SK-N-SH (cell line): ENCODE measurements at regions not wholly inside any gene's neighbourhood (a gene's known extent, or its start where the extent isn't known, plus 50 kb on each side); places are given as distances from the start of the nearest gene placed in this dataset.

ENCODE experiments used
- CTCF ChIA-PET: fragments of 300-600, 350-600 bp; formaldehyde crosslinking; extraction: SDS; loops from one replicate; lab custom pipeline; 2021; lab: Yijun Ruan, JAX
- POLR2A ChIA-PET: fragments of 350-600 bp; sonication (Branson Sonifier 250); formaldehyde crosslinking; extraction: SDS; loops from one replicate; lab custom pipeline; 2020; ENCODE audit warnings: antibody characterized with exemption, inconsistent platforms; lab: Yijun Ruan, JAX
- DNase-seq: peaks from one replicate; pipeline ENCODE4 v3.0.0; 2012
- H2AFZ ChIP-seq: fragments of 200-600 bp; sonication (generic); 2 replicates; pipeline ENCODE4 v1.8.1; 2016; ENCODE audit warnings: antibody characterized with exemption, mild to moderate bottlenecking, low read depth
- H3F3A ChIP-seq: fragments of 200-600 bp; sonication (generic); replicated peaks from 2 replicates; pipeline ENCODE3; 2016; ENCODE audit warnings: antibody characterized with exemption, mild to moderate bottlenecking; ENCODE audit not compliant: insufficient read depth
- H3K27ac ChIP-seq, 2 experiments: fragments of 200-500 bp in 1 of 2; fragments of 200-600 bp in 1 of 2; sonication (Bioruptor generic) in 1 of 2; sonication (generic), shearing (Covaris generic) in 1 of 2; 2 replicates each; pipeline versions ENCODE4 v1.5.1 to v1.6.1; 2014 to 2016; ENCODE audit warnings: low read depth in 2 of 2, inconsistent platforms in 1 of 2, low read length in 1 of 2, mild to moderate bottlenecking in 1 of 2, mixed read lengths in 1 of 2
- H3K27me3 ChIP-seq: fragments of 200-600 bp; sonication (generic), shearing (Covaris generic); 2 replicates; pipeline ENCODE4 v1.6.1; 2016; ENCODE audit warnings: mixed run types; ENCODE audit not compliant: insufficient read depth
- H3K36me3 ChIP-seq, 2 experiments: fragments of 200-500 bp in 1 of 2; fragments of 200-600 bp in 1 of 2; sonication (Bioruptor generic) in 1 of 2; sonication (generic) in 1 of 2; replicated peaks in 1 of 2; 2 replicates each; pipeline versions ENCODE3 to v1.5.1; 2014 to 2016; ENCODE audit warnings: low read length in 1 of 2, mild to moderate bottlenecking in 1 of 2; ENCODE audit not compliant: insufficient read depth in 2 of 2, control insufficient read depth in 1 of 2
- H3K4me1 ChIP-seq, 2 experiments: fragments of 200-500 bp in 1 of 2; fragments of 200-600 bp in 1 of 2; sonication (Bioruptor generic) in 1 of 2; sonication (generic), shearing (Covaris generic) in 1 of 2; 2 replicates each; pipeline versions ENCODE4 v1.5.1 to v1.6.1; 2014 to 2016; ENCODE audit warnings: low read depth in 1 of 2, low read length in 1 of 2, mixed run types in 1 of 2; ENCODE audit not compliant: insufficient read depth in 2 of 2, control insufficient read depth in 1 of 2
- H3K4me2 ChIP-seq: fragments of 200-600 bp; sonication (generic), shearing (Covaris generic); 2 replicates; pipeline ENCODE4 v1.6.1; 2017; ENCODE audit warnings: mixed run types
- H3K4me3 ChIP-seq, 2 experiments: fragments of 200-500 bp in 1 of 2; fragments of 200-600 bp in 1 of 2; sonication (Bioruptor generic) in 1 of 2; sonication (generic), shearing (Covaris generic) in 1 of 2; 2 replicates each; pipeline versions ENCODE4 v1.5.1 to v1.8.1; 2014 to 2016; ENCODE audit warnings: low read depth in 2 of 2, inconsistent platforms in 1 of 2, low read length in 1 of 2, mild to moderate bottlenecking in 1 of 2, mixed read lengths in 1 of 2, moderate library complexity in 1 of 2
- H3K79me2 ChIP-seq: fragments of 200-600 bp; sonication (generic); 2 replicates; pipeline ENCODE4 v1.8.1; 2017; ENCODE audit warnings: mild to moderate bottlenecking; ENCODE audit not compliant: insufficient read depth
- H3K9ac ChIP-seq: fragments of 200-600 bp; sonication (generic); 2 replicates; pipeline ENCODE4 v1.6.1; 2017; ENCODE audit warnings: mixed run types
- H3K9me2 ChIP-seq: fragments of 200-600 bp; sonication (generic); 2 replicates; pipeline ENCODE4 v1.6.1; 2017; ENCODE audit warnings: mixed run types
- H3K9me3 ChIP-seq: fragments of 200-600 bp; sonication (generic); 2 replicates; pipeline ENCODE4 v1.6.1; 2017; ENCODE audit warnings: mixed run types, mild to moderate bottlenecking, moderate library complexity
- H4K20me1 ChIP-seq: fragments of 200-600 bp; sonication (generic); 2 replicates; pipeline ENCODE4 v1.6.1; 2017; ENCODE audit warnings: mild to moderate bottlenecking, mixed run types; ENCODE audit not compliant: insufficient read depth
- CHD2 ChIP-seq: fragments of 150-350 bp; IDR thresholded peaks from 2 replicates; pipeline ENCODE4 v1.6.1; 2018; ENCODE audit warnings: low read length; ENCODE audit not compliant: partially characterized antibody
- EP300 ChIP-seq, 2 experiments: IDR thresholded peaks; 2 replicates each; pipeline versions ENCODE4 v1.4.0 to v1.6.1; 2012; ENCODE audit warnings: borderline replicate concordance in 1 of 2, low read depth in 1 of 2, low read length in 1 of 2
- EZH2phosphoT487 ChIP-seq: fragments of 200-600 bp; sonication (generic); IDR thresholded peaks from 2 replicates; pipeline ENCODE4 v1.6.1; 2017; ENCODE audit warnings: low read depth, mixed run types, mild to moderate bottlenecking, antibody characterized with exemption, moderate library complexity, borderline replicate concordance
- MXI1 ChIP-seq: IDR thresholded peaks from 2 replicates; pipeline ENCODE4 v1.6.1; 2012; ENCODE audit warnings: mild to moderate bottlenecking, low read depth, low read length, improper control_type of control experiment
- NFIC ChIP-seq: IDR thresholded peaks from 2 replicates; pipeline ENCODE4 v1.4.0; 2012; ENCODE audit warnings: borderline replicate concordance
- RCOR1 ChIP-seq: fragments of 150-350 bp; IDR thresholded peaks from 2 replicates; pipeline ENCODE4 v1.6.1; 2017; ENCODE audit warnings: antibody characterized with exemption, low read length
- SIN3A ChIP-seq: IDR thresholded peaks from 2 replicates; pipeline ENCODE4 v1.6.1; 2012; ENCODE audit warnings: low read depth, mild to moderate bottlenecking, low read length, moderate library complexity, borderline replicate concordance
- SMC3 ChIP-seq: IDR thresholded peaks from 2 replicates; pipeline ENCODE4 v1.6.1; 2012; ENCODE audit warnings: low read depth, low read length, improper control_type of control experiment
- TAF1 ChIP-seq: IDR thresholded peaks from 2 replicates; pipeline ENCODE4 v1.6.1; 2012; ENCODE audit warnings: low read depth, mild to moderate bottlenecking, low read length, moderate library complexity, borderline replicate concordance
- TCF12 ChIP-seq: IDR thresholded peaks from 2 replicates; pipeline ENCODE4 v1.4.0; 2012
- YY1 ChIP-seq: IDR thresholded peaks from 2 replicates; pipeline ENCODE4 v1.4.0; 2012; ENCODE audit warnings: low read depth, mild to moderate bottlenecking
- WGBS: methylation state at CpG from one replicate; pipeline ENCODE4 v1.1.6; 2017; ENCODE audit warnings: low lambda C conversion rate; 5-methylcytosine and 5-hydroxymethylcytosine counted together
- TF ChIP-seq, protein P1 (sequence below): IDR thresholded peaks from 2 replicates; pipeline ENCODE4 v1.4.0; 2012; ENCODE audit warnings: low read depth, borderline replicate concordance
- TF ChIP-seq, protein P2 (sequence below): IDR thresholded peaks from 2 replicates; pipeline ENCODE4; 2012
- TF ChIP-seq, protein P3 (sequence below): fragments of 150-350 bp; IDR thresholded peaks from 2 replicates; pipeline ENCODE4 v1.6.1; 2017; ENCODE audit warnings: antibody characterized with exemption, low read length, low read depth, borderline replicate concordance

DNA sequence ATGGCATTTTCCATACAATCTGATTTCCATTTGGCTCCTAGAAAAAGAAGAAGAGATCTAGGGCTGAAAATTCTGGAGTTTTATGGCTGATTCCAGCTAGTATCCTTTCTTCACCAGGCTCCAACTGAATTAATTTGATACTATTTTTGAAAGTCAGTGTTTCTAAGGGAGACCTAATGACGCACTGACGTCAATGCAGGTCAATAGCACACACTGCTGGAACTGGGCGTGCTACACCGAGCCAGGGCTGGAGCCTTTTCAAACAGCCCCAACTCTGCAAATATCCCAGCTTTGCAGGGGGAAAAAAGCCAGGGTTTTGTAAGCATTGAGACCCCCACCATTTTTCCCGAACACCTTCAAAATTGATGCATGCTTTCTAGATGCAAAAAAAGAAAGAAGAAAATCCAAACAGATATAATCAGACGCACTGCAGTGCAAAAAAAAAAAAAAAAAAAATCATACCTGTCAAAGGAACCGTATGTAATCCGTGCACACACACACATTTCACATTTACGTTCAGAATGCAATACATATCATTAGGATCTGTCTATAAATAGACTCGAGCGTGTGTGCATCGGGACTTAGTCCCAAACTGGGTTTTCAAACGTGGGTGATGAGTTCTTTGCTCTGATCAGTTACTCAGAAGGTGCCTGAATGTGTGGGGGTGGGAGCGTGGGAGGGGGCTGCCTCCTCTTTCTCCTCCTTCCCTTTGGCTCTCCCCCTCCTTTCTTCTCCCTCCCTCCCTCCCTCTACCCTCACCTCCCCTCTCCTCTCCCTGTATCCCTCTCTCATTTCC, 124.5 kb upstream of the HSD17B12 start:
- no peak overlapping the region; the same call in 1 of the 2 replicates for H3K4me2 ChIP-seq

More for the DNA sequence above, 124.5 kb upstream of the HSD17B12 start:
- H3K27me3 ChIP-seq = peaks cover 18% of the 10 kb centered on the region; the same call in 1 of the 2 replicates
- no peak overlapping the region for H3K27ac ChIP-seq
- no peaks in the 10 kb centered on the region for H3K79me2 ChIP-seq
- TF ChIP-seq NFIC (no peak), EP300 (IDR thresholded peaks at IDR 0.05; ENCODE audit: borderline replicate concordance in 1 of 2, low read depth in 1 of 2, low read length in 1 of 2) (no peak), EZH2phosphoT487 (no peak), MXI1 (no peak), TCF12 (no peak), RCOR1 (no peak), TAF1 (no peak), SMC3 (no peak), YY1 (no peak), SIN3A (no peak), CHD2 (no peak)
- TF ChIP-seq, protein P1, sequence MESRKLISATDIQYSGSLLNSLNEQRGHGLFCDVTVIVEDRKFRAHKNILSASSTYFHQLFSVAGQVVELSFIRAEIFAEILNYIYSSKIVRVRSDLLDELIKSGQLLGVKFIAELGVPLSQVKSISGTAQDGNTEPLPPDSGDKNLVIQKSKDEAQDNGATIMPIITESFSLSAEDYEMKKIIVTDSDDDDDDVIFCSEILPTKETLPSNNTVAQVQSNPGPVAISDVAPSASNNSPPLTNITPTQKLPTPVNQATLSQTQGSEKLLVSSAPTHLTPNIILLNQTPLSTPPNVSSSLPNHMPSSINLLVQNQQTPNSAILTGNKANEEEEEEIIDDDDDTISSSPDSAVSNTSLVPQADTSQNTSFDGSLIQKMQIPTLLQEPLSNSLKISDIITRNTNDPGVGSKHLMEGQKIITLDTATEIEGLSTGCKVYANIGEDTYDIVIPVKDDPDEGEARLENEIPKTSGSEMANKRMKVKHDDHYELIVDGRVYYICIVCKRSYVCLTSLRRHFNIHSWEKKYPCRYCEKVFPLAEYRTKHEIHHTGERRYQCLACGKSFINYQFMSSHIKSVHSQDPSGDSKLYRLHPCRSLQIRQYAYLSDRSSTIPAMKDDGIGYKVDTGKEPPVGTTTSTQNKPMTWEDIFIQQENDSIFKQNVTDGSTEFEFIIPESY = no peak
- TF ChIP-seq, protein P2, sequence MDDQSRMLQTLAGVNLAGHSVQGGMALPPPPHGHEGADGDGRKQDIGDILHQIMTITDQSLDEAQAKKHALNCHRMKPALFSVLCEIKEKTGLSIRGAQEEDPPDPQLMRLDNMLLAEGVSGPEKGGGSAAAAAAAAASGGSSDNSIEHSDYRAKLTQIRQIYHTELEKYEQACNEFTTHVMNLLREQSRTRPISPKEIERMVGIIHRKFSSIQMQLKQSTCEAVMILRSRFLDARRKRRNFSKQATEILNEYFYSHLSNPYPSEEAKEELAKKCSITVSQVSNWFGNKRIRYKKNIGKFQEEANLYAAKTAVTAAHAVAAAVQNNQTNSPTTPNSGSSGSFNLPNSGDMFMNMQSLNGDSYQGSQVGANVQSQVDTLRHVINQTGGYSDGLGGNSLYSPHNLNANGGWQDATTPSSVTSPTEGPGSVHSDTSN = no peak
- TF ChIP-seq, protein P3, sequence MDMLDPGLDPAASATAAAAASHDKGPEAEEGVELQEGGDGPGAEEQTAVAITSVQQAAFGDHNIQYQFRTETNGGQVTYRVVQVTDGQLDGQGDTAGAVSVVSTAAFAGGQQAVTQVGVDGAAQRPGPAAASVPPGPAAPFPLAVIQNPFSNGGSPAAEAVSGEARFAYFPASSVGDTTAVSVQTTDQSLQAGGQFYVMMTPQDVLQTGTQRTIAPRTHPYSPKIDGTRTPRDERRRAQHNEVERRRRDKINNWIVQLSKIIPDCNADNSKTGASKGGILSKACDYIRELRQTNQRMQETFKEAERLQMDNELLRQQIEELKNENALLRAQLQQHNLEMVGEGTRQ = no peak
- no peaks in the 10 kb centered on the region for H3K9me2 ChIP-seq
- 21% methylated on average over 14 of the region's 14 CpGs for WGBS
- no peak overlapping the region for H2AFZ ChIP-seq
- CTCF ChIA-PET = interaction anchor here (1.0 to 4.5 kb wide), 4 partner anchors 11 to 138 kb away, joined by 3 to 57 read pairs (median 22); no protein-coding TSS in a partner anchor
- H3F3A ChIP-seq = no peaks in the 10 kb centered on the region
- POLR2A ChIA-PET = interaction anchor here (0.7 kb wide), 1 partner anchor 52 kb away, joined by 6 read pairs; no protein-coding TSS in a partner anchor
- H3K9me3 ChIP-seq = no peaks in the 10 kb centered on the region
- no peak overlapping the region for H3K4me3 ChIP-seq
- peaks cover 0 to 2% of the 10 kb centered on the region in 2 experiments; a peak in 2 of 4 replicates for H3K4me1 ChIP-seq
- no peaks in the 10 kb centered on the region for H3K36me3 ChIP-seq
- no peak for DNase-seq
- H4K20me1 ChIP-seq = no peaks in the 10 kb centered on the region
- H3K9ac ChIP-seq = no peak overlapping the region
